GM21737 (cell line): ENCODE measurements at regions not wholly inside any gene's neighbourhood (a gene's known extent, or its start where the extent isn't known, plus 50 kb on each side); places are given as distances from the start of the nearest gene placed in this dataset.

Experiments
- ATAC-seq: cut with Tn5 transposase; IDR thresholded peaks from one replicate; pipeline ENCODE4 v1.9.1; 2021; ENCODE audit warnings: mild to moderate bottlenecking, moderate library complexity; ENCODE audit not compliant: unreplicated experiment

DNA sequence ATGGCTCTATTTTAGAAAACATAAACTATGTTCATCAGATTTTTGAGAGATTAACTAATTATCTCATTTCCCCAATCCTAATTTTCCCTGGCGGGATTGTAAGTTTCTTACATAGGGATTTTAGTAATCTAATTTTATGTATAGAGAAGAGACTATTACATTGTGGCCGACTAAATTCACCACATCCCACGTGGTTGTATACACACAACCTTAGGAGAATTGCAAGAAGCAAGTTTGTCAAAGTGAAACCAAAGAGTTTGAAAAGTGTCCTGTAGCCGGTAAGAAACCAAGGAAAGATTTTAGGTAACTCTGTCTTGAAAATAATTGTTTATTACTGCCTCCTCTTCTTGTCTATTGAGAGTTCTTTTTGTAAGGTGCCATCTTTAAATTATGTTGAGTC is 550.6 kb downstream of the LTN1 start:
- ATAC-seq, result no peak

GRCh38 chr21:28439788-28440187 is 552.9 kb downstream of the LTN1 start:
- ATAC-seq, result no peak

DNA sequence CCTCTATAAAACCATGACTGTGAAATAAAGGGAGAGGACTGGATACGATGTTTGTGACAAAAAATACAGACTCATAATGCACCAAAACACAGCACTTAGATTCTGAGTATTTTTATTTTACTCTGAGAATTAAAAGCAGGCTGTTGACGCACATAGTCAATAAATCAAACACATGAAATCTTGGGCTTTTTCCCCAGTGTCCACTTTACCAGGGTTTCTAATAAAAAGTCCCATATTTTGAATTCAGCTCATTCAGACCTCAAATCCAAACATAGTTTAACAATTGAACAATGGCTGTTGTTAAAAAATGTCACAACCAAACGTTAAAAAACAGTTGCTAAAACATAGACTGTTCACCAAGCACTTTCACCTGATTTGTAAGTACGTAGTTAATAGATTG is 553.4 kb downstream of the LTN1 start:
- no peak for ATAC-seq

GRCh38 chr21:28437061-28437460 is 555.6 kb downstream of the LTN1 start:
- ATAC-seq, result no peak

- ATAC-seq, result no peak
Observed at GRCh38 chr21:28436286-28436932, 556.3 kb downstream of the LTN1 start.

DNA sequence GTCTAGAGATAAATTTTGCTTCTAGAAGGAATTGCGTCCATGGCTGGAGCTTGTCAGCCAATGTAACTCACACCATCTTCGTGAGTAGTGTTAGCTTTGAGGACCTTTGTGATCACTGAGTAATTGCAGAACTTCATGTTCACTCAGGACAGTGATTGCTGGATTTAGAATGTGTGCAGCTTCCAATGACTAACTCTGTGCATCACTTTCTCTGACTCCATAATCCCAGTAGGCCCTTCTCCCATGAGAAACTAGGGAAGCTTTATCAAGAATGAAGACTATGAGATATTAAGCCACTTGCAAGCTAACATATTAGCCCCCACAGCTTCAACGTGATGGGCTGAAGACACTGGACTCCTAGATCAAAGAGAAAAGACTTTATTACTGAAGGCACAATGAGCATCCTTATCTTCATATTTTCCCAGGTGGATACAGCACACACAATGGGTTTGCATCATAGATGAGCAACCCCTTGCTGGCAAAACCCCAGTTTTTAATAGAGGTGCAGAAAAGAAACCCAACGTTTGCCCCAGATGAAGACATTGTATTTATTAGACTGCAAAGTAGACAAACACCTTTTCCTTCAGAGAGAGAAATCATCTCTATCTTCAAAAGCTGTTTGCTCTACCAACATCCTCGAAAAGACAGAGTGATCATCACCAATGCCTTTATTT is 561.0 kb downstream of the LTN1 start:
- ATAC-seq, result no peak

GRCh38 chr21:28431022-28431421 is 561.7 kb downstream of the LTN1 start:
- no peak for ATAC-seq

DNA sequence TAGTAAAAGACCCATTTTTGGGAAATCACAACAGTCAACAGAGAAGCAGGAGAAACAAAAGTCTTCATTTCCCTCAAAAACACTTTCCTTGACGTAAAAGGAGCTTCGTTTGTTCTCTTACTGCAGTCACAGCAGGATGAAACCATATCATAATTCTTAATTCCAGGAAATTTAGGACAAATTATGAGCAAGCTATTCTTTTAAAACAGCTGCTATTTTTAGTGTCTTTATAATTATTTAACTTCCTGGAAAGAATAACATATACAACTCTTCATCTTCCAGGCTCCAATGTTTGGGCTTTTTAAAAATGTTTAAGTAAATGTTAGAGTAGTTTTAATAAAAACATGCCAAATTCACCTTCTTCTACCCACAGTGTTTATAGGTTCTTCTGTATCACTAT is 563.5 kb downstream of the LTN1 start:
- no peak for ATAC-seq

DNA sequence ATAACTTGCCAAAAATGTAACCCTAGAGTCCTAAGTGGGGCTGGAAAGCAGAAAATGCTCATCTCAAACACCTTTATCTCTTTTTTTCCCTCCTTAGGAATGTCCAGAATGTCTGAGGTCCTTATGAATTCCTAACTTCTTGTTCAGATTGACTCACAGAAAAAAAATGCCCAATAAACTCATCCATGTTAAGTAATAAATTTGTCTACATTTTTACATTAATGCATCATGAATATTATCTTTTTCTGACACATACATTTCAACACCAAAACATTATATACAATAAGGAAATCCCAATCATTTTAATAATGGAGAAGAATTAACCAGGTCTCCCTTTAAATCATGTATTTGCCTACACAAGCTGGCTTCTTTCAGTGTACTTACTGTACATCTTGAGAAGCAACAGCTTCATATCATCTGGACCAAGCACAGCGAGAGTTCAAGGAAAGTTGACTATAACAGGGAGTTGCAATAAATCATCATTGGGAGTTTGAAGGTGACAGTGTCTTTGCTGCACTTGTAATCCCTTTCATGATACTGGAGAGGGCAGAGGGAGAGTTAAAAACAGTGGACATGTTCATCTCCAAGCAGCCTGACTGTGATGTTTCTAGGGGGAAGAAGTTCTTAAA is 565.2 kb downstream of the LTN1 start:
- ATAC-seq, result no peak

GRCh38 chr21:28426545-28426944 is 566.1 kb downstream of the LTN1 start:
- no peak for ATAC-seq

GRCh38 chr21:28423521-28424190 is 569.0 kb downstream of the LTN1 start:
- ATAC-seq, result no peak

DNA sequence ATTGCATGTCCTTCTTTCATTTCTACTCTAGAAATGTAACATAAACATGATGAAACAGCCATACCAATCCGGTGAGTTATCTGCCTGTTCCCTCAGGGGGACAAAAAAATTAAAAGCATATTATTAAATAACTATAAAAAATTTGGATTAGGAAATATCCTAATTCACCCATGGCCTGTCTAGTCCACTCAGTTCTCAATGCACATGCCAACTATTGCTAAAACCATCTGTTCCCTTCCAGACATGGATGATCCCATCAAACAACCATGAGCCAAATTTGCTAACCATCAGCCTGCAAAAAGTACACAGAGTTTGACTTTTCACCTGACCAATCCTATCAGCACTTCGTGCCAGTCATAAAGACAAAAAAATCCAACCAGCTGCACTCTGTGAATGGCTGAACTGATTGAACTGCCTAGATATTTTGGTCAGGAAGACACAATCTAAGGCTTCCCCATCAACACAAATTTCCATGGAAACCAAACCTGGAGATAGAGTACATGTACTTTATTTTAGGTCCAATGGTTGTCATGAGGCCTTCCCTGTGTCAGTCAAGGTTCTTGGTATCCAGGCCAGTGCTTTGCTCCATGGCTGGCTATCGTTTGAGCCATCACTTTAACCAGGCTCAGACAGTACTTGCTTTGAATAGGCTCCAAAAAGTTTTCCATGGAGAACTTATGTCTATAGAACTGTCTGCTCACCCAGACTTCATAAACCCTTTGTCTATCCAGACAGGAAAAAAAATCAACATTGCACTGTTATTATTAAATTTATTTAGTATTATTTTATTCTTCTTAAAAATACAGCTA is 570.8 kb downstream of the LTN1 start:
- ATAC-seq, result no peak

GRCh38 chr21:28419811-28420210 is 572.9 kb downstream of the LTN1 start:
- ATAC-seq, result no peak

- ATAC-seq, result no peak
Observed at GRCh38 chr21:28418726-28419514, 573.8 kb downstream of the LTN1 start.

GRCh38 chr21:28410256-28410655 is 582.4 kb downstream of the LTN1 start:
- no peak for ATAC-seq

DNA sequence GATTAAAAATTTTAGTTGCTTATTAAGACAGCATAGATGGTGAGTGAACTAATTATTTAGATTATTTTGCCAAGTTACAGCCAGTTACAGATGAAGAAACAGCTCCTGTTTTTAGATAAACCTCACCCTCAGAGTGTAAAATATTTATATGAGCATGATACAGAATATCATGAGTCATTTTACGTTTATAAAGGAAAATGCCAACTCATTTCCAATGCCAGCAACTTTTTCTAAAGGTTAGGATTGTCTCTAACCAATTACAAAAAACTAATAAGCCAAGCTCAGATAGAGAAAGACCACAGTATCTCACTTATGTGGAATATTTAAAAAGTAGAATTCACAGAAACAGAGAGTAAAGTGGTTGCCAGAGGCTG is 590.1 kb downstream of the LTN1 start:
- no peak for ATAC-seq

- no peak for ATAC-seq
Observed at GRCh38 chr21:28397040-28397439, 595.6 kb downstream of the LTN1 start.

DNA sequence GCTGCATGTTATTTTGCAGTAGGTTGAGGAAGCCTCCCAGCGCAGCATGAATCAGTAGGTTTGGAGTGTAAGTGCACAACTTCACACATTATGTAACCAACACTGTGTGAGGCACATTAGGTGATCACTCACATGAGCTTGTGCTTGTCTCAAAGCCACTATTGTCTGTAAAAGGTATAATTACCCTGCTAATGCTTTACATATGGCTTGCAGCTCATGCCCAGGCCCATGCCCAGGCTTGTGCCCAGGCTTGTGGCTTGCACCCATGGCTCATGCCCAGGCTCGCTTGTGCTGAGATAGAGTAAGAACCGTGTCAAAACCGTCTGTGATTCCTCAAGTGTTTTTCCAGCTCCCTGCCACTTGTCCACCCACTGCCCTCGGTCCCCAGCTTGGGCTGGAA is 596.3 kb downstream of the LTN1 start:
- ATAC-seq, result no peak

GRCh38 chr21:28393279-28393678 is 599.4 kb downstream of the LTN1 start:
- ATAC-seq, result no peak
